SU-DHL-6 (cell line): ENCODE measurements at regions not wholly inside any gene's neighbourhood (a gene's known extent, or its start where the extent isn't known, plus 50 kb on each side); places are given as distances from the start of the nearest gene placed in this dataset.

Experiments
- H2AFZ ChIP-seq: fragments of 200-600 bp; sonication (generic); 2 replicates; pipeline ENCODE4 v1.6.1; 2014; ENCODE audit warnings: low read depth, mild to moderate bottlenecking, moderate library complexity, mixed read lengths, antibody characterized with exemption, low read length; ENCODE audit not compliant: severe bottlenecking
- H3F3A ChIP-seq: fragments of 200-600 bp; shearing (Covaris generic); 2 replicates; pipeline ENCODE4 v1.6.0; 2016; ENCODE audit warnings: antibody characterized with exemption, mild to moderate bottlenecking; ENCODE audit not compliant: insufficient read depth
- H3K27ac ChIP-seq: fragments of 200-600 bp; sonication (generic); 2 replicates; pipeline ENCODE4 v1.5.1; 2016; ENCODE audit warnings: low read depth, mild to moderate bottlenecking, low read length, moderate library complexity, mixed read lengths
- H3K27me3 ChIP-seq: fragments of 200-600 bp; sonication (generic), shearing (Covaris generic); 2 replicates; pipeline ENCODE4 v1.6.0; 2014; ENCODE audit warnings: mild to moderate bottlenecking, low read length
- H3K36me3 ChIP-seq: fragments of 200-600 bp; sonication (generic); 2 replicates; pipeline ENCODE4 v1.6.1; 2014; ENCODE audit warnings: mild to moderate bottlenecking, low read length, mixed read lengths
- H3K4me2 ChIP-seq: fragments of 300-600, 200-600 bp; shearing (Covaris generic), sonication (generic); 2 replicates; pipeline ENCODE4 v1.6.0; 2014; ENCODE audit warnings: low read length, low read depth, mild to moderate bottlenecking; ENCODE audit not compliant: poor library complexity, severe bottlenecking
- H3K4me3 ChIP-seq: fragments of 200-600 bp; sonication (generic); 2 replicates; pipeline ENCODE4 v1.5.1; 2014; ENCODE audit warnings: antibody characterized with exemption, low read length, mild to moderate bottlenecking, mixed read lengths; ENCODE audit not compliant: insufficient read depth, poor library complexity, severe bottlenecking
- H3K79me2 ChIP-seq: fragments of 200-600 bp; sonication (generic); 2 replicates; pipeline ENCODE4 v1.6.1; 2014; ENCODE audit warnings: mild to moderate bottlenecking, low read length, moderate library complexity; ENCODE audit not compliant: insufficient read depth
- H3K9ac ChIP-seq: fragments of 200-600 bp; sonication (generic); 2 replicates; pipeline ENCODE4 v1.7.0; 2014; ENCODE audit warnings: mild to moderate bottlenecking, low read length
- H3K9me2 ChIP-seq: fragments of 200-600 bp; sonication (generic); replicated peaks from 2 replicates; pipeline ENCODE4 v1.6.1; 2014; ENCODE audit warnings: low read length; ENCODE audit not compliant: insufficient read depth
- H3K9me3 ChIP-seq: fragments of 200-600 bp; sonication (generic); 2 replicates; pipeline ENCODE4 v1.6.1; 2014; ENCODE audit warnings: low read length, mixed read lengths; ENCODE audit not compliant: insufficient read depth
- H4K20me1 ChIP-seq: fragments of 200-600 bp; sonication (generic); 2 replicates; pipeline ENCODE4 v1.6.1; 2014; ENCODE audit warnings: low read depth, mild to moderate bottlenecking, antibody characterized with exemption, low read length, moderate library complexity, mixed read lengths
- EZH2phosphoT487 ChIP-seq: fragments of 200-600 bp; sonication (generic), shearing (Covaris generic); conservative IDR thresholded peaks from 2 replicates; pipeline ENCODE4 v1.6.1; 2018; ENCODE audit warnings: mild to moderate bottlenecking, antibody characterized with exemption, low read length, moderate library complexity, mixed read lengths
- TF ChIP-seq, protein P1 (sequence below): fragments of 200-600 bp; sonication (generic); IDR thresholded peaks from one replicate; pipeline ENCODE4 v1.5.1; 2017; ENCODE audit warnings: antibody characterized with exemption, mild to moderate bottlenecking, low read length, moderate library complexity; ENCODE audit not compliant: insufficient read depth, poor library complexity, severe bottlenecking

DNA sequence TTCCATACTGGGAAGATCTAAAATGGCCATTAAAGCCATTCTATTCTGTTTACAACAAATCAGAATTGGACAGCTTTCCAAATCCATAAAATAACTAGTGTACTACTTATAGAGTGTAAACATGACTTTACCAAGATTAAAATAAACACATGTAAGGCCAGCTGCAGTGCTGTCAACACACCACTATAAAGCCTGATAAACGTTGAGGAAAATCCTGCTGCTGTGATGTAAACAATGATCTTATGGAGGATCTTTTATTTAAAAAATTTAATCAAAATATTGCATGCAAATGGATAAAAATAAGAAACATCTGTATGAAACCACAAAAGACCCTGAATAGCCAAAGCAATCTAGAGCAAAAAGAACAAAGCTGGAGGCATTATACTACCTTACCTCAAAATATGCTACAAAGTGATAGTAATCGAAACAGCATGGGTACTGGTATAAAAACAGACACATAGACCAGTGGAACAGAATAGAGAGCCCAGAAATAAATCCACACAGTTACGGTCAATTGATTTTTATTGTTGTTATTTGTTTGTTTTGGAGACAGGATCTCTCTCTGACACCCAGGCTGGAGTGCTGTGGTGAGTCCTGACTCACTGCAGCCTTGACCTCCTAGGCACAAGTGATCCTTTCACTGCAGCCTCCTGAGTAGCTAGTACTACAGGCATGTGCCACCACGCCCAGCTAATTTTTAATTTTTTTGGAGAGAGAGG lies 428.8 kb upstream of the C2CD4B start:
- Histone ChIP-seq H3K9ac (no peak overlapping the region), H4K20me1 (no peaks in the 10 kb centered on the region), H3F3A (no peaks in the 10 kb centered on the region), H3K9me3 (no peaks in the 10 kb centered on the region), H3K36me3 (no peaks in the 10 kb centered on the region), H3K4me2 (no peak overlapping the region), H3K27me3 (no peaks in the 10 kb centered on the region), H3K4me3 (no peak overlapping the region), H3K27ac (no peak overlapping the region), H3K79me2 (no peaks in the 10 kb centered on the region), H2AFZ (no peak overlapping the region), H3K9me2 (no peaks in the 10 kb centered on the region)
- no peak for TF ChIP-seq EZH2phosphoT487
- TF ChIP-seq, protein P1, sequence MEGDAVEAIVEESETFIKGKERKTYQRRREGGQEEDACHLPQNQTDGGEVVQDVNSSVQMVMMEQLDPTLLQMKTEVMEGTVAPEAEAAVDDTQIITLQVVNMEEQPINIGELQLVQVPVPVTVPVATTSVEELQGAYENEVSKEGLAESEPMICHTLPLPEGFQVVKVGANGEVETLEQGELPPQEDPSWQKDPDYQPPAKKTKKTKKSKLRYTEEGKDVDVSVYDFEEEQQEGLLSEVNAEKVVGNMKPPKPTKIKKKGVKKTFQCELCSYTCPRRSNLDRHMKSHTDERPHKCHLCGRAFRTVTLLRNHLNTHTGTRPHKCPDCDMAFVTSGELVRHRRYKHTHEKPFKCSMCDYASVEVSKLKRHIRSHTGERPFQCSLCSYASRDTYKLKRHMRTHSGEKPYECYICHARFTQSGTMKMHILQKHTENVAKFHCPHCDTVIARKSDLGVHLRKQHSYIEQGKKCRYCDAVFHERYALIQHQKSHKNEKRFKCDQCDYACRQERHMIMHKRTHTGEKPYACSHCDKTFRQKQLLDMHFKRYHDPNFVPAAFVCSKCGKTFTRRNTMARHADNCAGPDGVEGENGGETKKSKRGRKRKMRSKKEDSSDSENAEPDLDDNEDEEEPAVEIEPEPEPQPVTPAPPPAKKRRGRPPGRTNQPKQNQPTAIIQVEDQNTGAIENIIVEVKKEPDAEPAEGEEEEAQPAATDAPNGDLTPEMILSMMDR = no peak

DNA sequence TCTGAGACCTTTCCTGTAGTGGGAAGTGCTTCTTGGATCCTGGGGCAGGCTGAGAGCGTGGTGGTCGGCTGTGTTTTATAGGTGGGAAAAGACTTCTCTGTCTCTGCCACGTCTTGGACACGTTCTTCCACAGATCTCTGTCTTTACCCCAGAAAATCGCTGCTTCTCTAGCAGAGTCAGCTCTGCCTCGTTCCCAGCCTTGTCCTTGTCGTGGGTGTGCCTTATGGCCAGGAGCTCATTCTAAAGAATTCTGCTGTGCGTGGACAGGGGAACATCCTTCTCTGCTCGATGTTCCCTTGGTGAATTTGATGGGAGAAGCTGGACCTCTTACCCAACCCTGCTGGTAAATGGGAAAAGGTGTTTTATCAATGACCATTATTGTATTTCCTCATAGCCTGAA lies 433.1 kb upstream of the C2CD4B start:
- TF ChIP-seq, protein P1 = no peak
- no peak for TF ChIP-seq EZH2phosphoT487
- Histone ChIP-seq H3K4me2 (no peak overlapping the region), H3K9ac (no peak overlapping the region), H3K27ac (no peak overlapping the region), H3K27me3 (no peaks in the 10 kb centered on the region), H3K9me3 (no peaks in the 10 kb centered on the region), H3K79me2 (no peaks in the 10 kb centered on the region), H2AFZ (no peak overlapping the region), H3K9me2 (no peaks in the 10 kb centered on the region), H3F3A (no peaks in the 10 kb centered on the region), H3K4me3 (no peak overlapping the region), H4K20me1 (no peaks in the 10 kb centered on the region), H3K36me3 (no peaks in the 10 kb centered on the region)

DNA sequence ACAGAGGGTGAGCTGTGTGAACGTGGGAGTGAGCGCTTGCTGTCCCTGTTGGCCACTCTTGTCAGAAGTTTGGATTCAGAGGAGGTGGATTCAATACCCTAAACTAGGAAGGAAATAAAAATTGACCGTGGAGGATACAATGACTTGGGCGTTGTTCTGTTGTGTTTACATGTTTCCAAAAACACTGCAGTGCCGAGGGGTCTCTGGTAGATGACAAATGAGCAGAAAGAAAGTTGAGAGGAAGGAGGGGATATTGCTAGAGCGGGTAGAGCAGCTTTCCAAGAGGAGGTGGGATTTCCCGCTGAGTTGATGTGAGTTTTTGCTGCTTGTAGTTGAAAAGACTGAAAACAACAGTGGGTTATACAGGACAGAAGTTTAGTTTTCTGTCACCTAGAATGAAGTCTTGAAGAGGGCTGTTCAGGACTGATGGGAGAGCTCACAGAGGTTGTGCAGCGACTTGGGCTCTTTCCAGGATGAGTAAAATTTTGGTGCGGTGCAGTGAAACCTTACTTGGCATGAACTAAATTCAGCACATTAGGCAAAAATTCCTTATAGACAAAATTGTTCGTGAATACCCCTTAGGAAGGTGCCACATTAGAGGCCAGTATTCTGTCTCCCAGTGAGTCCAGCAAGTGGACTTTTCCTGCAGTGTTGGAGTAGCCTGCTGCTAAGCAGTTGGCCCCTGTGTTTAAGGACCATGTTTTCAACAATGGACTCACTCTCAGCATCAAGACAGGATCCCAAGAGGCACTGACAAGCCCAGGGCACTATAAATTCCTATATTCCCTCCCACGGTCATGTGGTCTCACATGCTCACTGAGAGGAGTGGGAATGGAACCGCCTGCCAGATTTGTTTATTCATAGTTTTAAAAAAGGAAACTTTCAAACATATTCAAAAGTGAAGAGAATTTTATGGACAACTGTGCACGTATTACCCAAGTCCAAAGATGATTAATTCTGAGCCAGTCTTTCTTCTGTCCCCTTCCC lies 435.0 kb upstream of the C2CD4B start:
- H4K20me1 ChIP-seq = no peaks in the 10 kb centered on the region
- H3F3A ChIP-seq = no peaks in the 10 kb centered on the region
- TF ChIP-seq EZH2phosphoT487 = no peak
- TF ChIP-seq, protein P1 = no peak
- no peaks in the 10 kb centered on the region for H3K36me3 ChIP-seq
- H3K9me2 ChIP-seq = no peaks in the 10 kb centered on the region
- no peak overlapping the region for H3K4me3 ChIP-seq
- H3K79me2 ChIP-seq = no peaks in the 10 kb centered on the region
- no peak overlapping the region for H3K27ac ChIP-seq
- no peaks in the 10 kb centered on the region for H3K27me3 ChIP-seq
- no peaks in the 10 kb centered on the region for H3K9me3 ChIP-seq
- H2AFZ ChIP-seq = no peak overlapping the region
- no peak overlapping the region for H3K9ac ChIP-seq
- H3K4me2 ChIP-seq = no peak overlapping the region
